K562 (cell line): ENCODE measurements at regions not wholly inside any gene's neighbourhood (a gene's known extent, or its start where the extent isn't known, plus 50 kb on each side); places are given as distances from the start of the nearest gene placed in this dataset.

Experiments used
- ATAC-seq: fragments of 200-7000 bp; cut with Tn5 transposase; 3 replicates; pipeline ENCODE4 v1.9.1; 2020; ENCODE audit warnings: moderate library complexity
- BruUV-seq: library from RNA; stranded (reverse); fragments of 400-500 nt; replicated peaks from 2 replicates; lab custom pipeline; 2021; lab: Mats Ljungman, UMichigan
- CTCF ChIA-PET: fragments of 300-600 bp; formaldehyde crosslinking; extraction: SDS; loops from one replicate; lab custom pipeline; 2021; ENCODE audit warnings: low intra/inter-chr PET ratio; lab: Yijun Ruan, JAX
- POLR2A ChIA-PET: fragments of 300-600, 350-650 bp; sonication (Branson Sonifier 250); formaldehyde crosslinking; extraction: SDS; loops from one replicate; lab custom pipeline; 2021; ENCODE audit warnings: antibody characterized with exemption, inconsistent platforms; lab: Yijun Ruan, JAX
- DNase-seq, 4 experiments: peaks; one replicate each; pipeline versions ENCODE4 v3.0.0 to v3.0.0-alpha.2; 2011 to 2018; ENCODE audit warnings: low spot score in 3 of 4, mixed read lengths in 3 of 4; ENCODE audit errors: extremely low read depth in 1 of 4
- FAIRE-seq: peaks from 2 replicates; lab custom pipeline; 2011; peaks lifted over from hg19 to GRCh38; lab: Jason Lieb, UNC
- H2AFZ ChIP-seq: 2 replicates; pipeline ENCODE4 v1.6.0; 2011; ENCODE audit warnings: low read depth, low read length, control low read depth, inconsistent platforms
- H3K27ac ChIP-seq: fragments of 200-600 bp; 3 replicates; pipeline ENCODE4 v1.8.0; 2011; ENCODE audit warnings: low read depth, mild to moderate bottlenecking, control low read depth, inconsistent platforms, low read length, moderate library complexity, mixed read lengths; ENCODE audit errors: extremely low read depth
- H3K27me3 ChIP-seq, 2 experiments: fragments of 300-600 bp in 1 of 2; 2 replicates in 1 of 2; 3 replicates in 1 of 2; pipeline versions ENCODE4 v1.6.0 to v1.8.0; 2011; ENCODE audit warnings: inconsistent platforms in 2 of 2, low read length in 2 of 2, mild to moderate bottlenecking in 1 of 2, mixed read lengths in 1 of 2, moderate library complexity in 1 of 2; ENCODE audit not compliant: control insufficient read depth in 2 of 2, insufficient read depth in 2 of 2
- H3K36me3 ChIP-seq: fragments of 300-600 bp; 3 replicates; pipeline ENCODE4 v1.8.0; 2011; ENCODE audit warnings: mild to moderate bottlenecking, low read length, inconsistent platforms; ENCODE audit not compliant: control insufficient read depth, insufficient read depth
- H3K4me1 ChIP-seq, 2 experiments: fragments of 200-600 bp in 1 of 2; replicated peaks in 1 of 2; 2 replicates in 1 of 2; 3 replicates in 1 of 2; pipeline versions ENCODE4 v1.5.1 to v1.8.0; 2011; ENCODE audit warnings: inconsistent platforms in 2 of 2, low read length in 2 of 2, mild to moderate bottlenecking in 1 of 2, mixed read lengths in 1 of 2, moderate library complexity in 1 of 2; ENCODE audit not compliant: control insufficient read depth in 2 of 2, insufficient read depth in 2 of 2
- H3K4me2 ChIP-seq: 2 replicates; pipeline ENCODE4 v1.6.1; 2011; ENCODE audit warnings: low read length, control low read depth, inconsistent platforms, mixed read lengths; ENCODE audit not compliant: insufficient read depth
- H3K4me3 ChIP-seq: fragments of 200-600 bp; sonication (generic), shearing (Covaris generic); 2 replicates; pipeline ENCODE4 v1.5.1; 2016; ENCODE audit warnings: control low read depth, inconsistent platforms
- H3K79me2 ChIP-seq: fragments of 200-600 bp; 3 replicates; pipeline ENCODE4 v1.8.0; 2011; ENCODE audit warnings: low read length, inconsistent platforms; ENCODE audit not compliant: control insufficient read depth, insufficient read depth
- H3K9ac ChIP-seq, 2 experiments: 2 replicates each; pipeline versions ENCODE4 v1.6.0 to v1.6.1; 2011; ENCODE audit warnings: low read depth in 2 of 2, low read length in 2 of 2, control low read depth in 1 of 2, inconsistent platforms in 1 of 2, mild to moderate bottlenecking in 1 of 2, mixed read lengths in 1 of 2; ENCODE audit not compliant: insufficient read depth in 1 of 2
- H3K9me1 ChIP-seq: one replicate; pipeline ENCODE4 v1.6.0; 2011; ENCODE audit warnings: inconsistent platforms, mild to moderate bottlenecking, low read length, moderate library complexity; ENCODE audit not compliant: control insufficient read depth, insufficient read depth
- H3K9me3 ChIP-seq: replicated peaks from 2 replicates; pipeline ENCODE4 v1.5.1; 2011; ENCODE audit warnings: low read depth, low read length, inconsistent platforms; ENCODE audit not compliant: control insufficient read depth, insufficient read depth
- H4K20me1 ChIP-seq: replicated peaks from 2 replicates; pipeline ENCODE4 v1.6.1; 2011; ENCODE audit warnings: low read length, inconsistent platforms, mixed read lengths; ENCODE audit not compliant: control insufficient read depth, insufficient read depth
- ARID4B ChIP-seq: sonication (generic); formaldehyde crosslinking; IDR thresholded peaks from 2 replicates; pipeline ENCODE4 v1.8.0; 2022; ENCODE audit warnings: mild to moderate bottlenecking, missing genetic modification reagents
- BRD4 ChIP-seq: fragments of 200-600 bp; sonication (generic); IDR thresholded peaks from 2 replicates; pipeline ENCODE4 v1.6.1; 2017; ENCODE audit warnings: inconsistent platforms
- CLOCK ChIP-seq: fragments of 250-450 bp; sonication (Bioruptor Pico); IDR thresholded peaks from 2 replicates; pipeline ENCODE4 v1.4.0; 2020; ENCODE audit warnings: mild to moderate bottlenecking, moderate library complexity, borderline replicate concordance
- E2F3 ChIP-seq: fragments of 250-450 bp; sonication (Bioruptor Pico); IDR thresholded peaks from 2 replicates; pipeline ENCODE4 v1.4.0; 2020; ENCODE audit warnings: mild to moderate bottlenecking
- HDAC8 ChIP-seq: fragments of 450-650 bp; IDR thresholded peaks from 2 replicates; pipeline ENCODE4 v1.6.1; 2016; ENCODE audit warnings: mild to moderate bottlenecking, missing genetic modification characterization, moderate library complexity, missing compliant biosample characterization
- KDM1A ChIP-seq, 2 experiments: fragments of 450-650 bp; IDR thresholded peaks; 2 replicates each; pipeline ENCODE4 v1.6.1; 2016; ENCODE audit warnings: mild to moderate bottlenecking in 2 of 2
- MAFK ChIP-seq: IDR thresholded peaks from 2 replicates; pipeline ENCODE4 v1.6.1; 2011; ENCODE audit warnings: low read length, improper control_type of control experiment
- PCBP2 ChIP-seq: fragments of 200-400 bp; formaldehyde crosslinking; IDR thresholded peaks from 2 replicates; pipeline ENCODE4 v1.6.1; 2018; ENCODE audit warnings: low read length, low read depth, mild to moderate bottlenecking, moderate library complexity; ENCODE audit not compliant: poor library complexity, severe bottlenecking
- POLR2AphosphoS2 ChIP-seq: IDR thresholded peaks from 2 replicates; pipeline ENCODE4 v1.6.1; 2012; ENCODE audit warnings: low read length, improper control_type of control experiment
- PRMT5 ChIP-seq: sonication (generic); formaldehyde crosslinking; IDR thresholded peaks from 2 replicates; pipeline ENCODE4 v1.5.0; 2020; ENCODE audit warnings: missing genetic modification reagents
- YY1 ChIP-seq, 3 experiments: IDR thresholded peaks; 2 replicates each; pipeline ENCODE4 v1.6.1; 2011; ENCODE audit warnings: low read length in 2 of 3, mild to moderate bottlenecking in 2 of 3, moderate library complexity in 2 of 3, borderline replicate concordance in 1 of 3, control low read depth in 1 of 3, low read depth in 1 of 3; ENCODE audit not compliant: insufficient read depth in 3 of 3, insufficient replicate concordance in 2 of 3, control insufficient read depth in 1 of 3, insufficient read length in 1 of 3; ENCODE audit errors: extremely low read depth in 1 of 3
- ZHX1 ChIP-seq: fragments of 150-350 bp; conservative IDR thresholded peaks from 2 replicates; pipeline ENCODE4 v1.6.1; 2014; ENCODE audit warnings: low read length
- WGBS: fragments of 100-300 bp; shearing (Covaris generic); methylation state at CpG from one replicate; pipeline ENCODE4 v1.1.6; 2016; ENCODE audit warnings: low coverage, mixed read lengths; ENCODE audit not compliant: insufficient coverage; ENCODE audit errors: missing lambda C conversion rate; 5-methylcytosine and 5-hydroxymethylcytosine counted together
- in situ Hi-C: fragments of 300-500 bp; cut with MboI; formaldehyde crosslinking; loops from 4 replicates; pipeline ENCODE4 v1.15.0; 2018; ENCODE audit warnings: inconsistent platforms, mixed read lengths
- intact Hi-C: fragments of 100-400 bp; cut with micrococcal nuclease; formaldehyde crosslinking; loops from 2 replicates; pipeline ENCODE4 v1.14.2; 2022

- no peak overlapping the region for H3K4me3 ChIP-seq
- 0% methylated on average over 2 of the region's 2 CpGs for WGBS
- H3K36me3 ChIP-seq = no peaks in the 10 kb centered on the region; the same call in 2 of the 3 replicates
- H3K9me3 ChIP-seq = no peaks in the 10 kb centered on the region
- intact Hi-C loops = loop anchor here (5.0 kb wide), 1 partner anchor 49 kb away; the partner anchor contains the start of gene TNIK
- peaks cover 0 to 19% of the 10 kb centered on the region in 2 experiments; a peak in 3 of 5 replicates for H3K4me1 ChIP-seq
- CTCF ChIA-PET = interaction anchor here (0.6 kb wide), 1 partner anchor 932 kb away, joined by 3 read pairs; no protein-coding TSS in a partner anchor
- H3K9me1 ChIP-seq = no peaks in the 10 kb centered on the region
- H3K9ac ChIP-seq = peak overlapping the region in 1 of 2 experiments; percentile 45; a peak in 2 of 4 replicates
- peak; percentile 48 to 80 (median 60) for DNase-seq
- peak; percentile 84 for FAIRE-seq
- no TSS peak for BruUV-seq
- POLR2A ChIA-PET = interaction anchor here (0.7 to 1.4 kb wide), 7 partner anchors 9 to 573 kb away, joined by 3 to 5 read pairs (median 3); no protein-coding TSS in a partner anchor
- ATAC-seq = peak; percentile 88
- in situ Hi-C loops = no loop called here
- H3K79me2 ChIP-seq = no peaks in the 10 kb centered on the region
- peak overlapping the region; percentile 67 for H3K27ac ChIP-seq
- H4K20me1 ChIP-seq = no peaks in the 10 kb centered on the region
- H2AFZ ChIP-seq = peak overlapping the region; percentile 83
- peak overlapping the region; percentile 65 for H3K4me2 ChIP-seq
- no peaks in the 10 kb centered on the region for H3K27me3 ChIP-seq
- no peak for TF ChIP-seq E2F3 (CRISPR knock-in tag)
- TF ChIP-seq HDAC8 (tag) = no peak
- TF ChIP-seq POLR2AphosphoS2 = no peak
- TF ChIP-seq KDM1A (IDR thresholded peaks at IDR 0.05) = peak; percentile 58 to 70
- TF ChIP-seq CLOCK = no peak
- TF ChIP-seq BRD4 = no peak
- TF ChIP-seq ARID4B (CRISPR knock-in tag) = no peak
- TF ChIP-seq PRMT5 = no peak
- no peak for TF ChIP-seq PCBP2
- no peak for TF ChIP-seq MAFK
- TF ChIP-seq ZHX1 = no peak
- no peak for TF ChIP-seq YY1 (IDR thresholded peaks at IDR 0.05; ENCODE audit: borderline replicate concordance in 1 of 3, control insufficient read depth in 1 of 3, extremely low read depth in 1 of 3, insufficient read depth in 3 of 3, insufficient read length in 1 of 3, insufficient replicate concordance in 2 of 3, low read depth in 1 of 3, low read length in 2 of 3)
Measured at GRCh38 chr3:171511450-171511849, 51.2 kb upstream of the TNIK start.
